Kidney (tissue), 13 donors: ENCODE measurements at regions not wholly inside any gene's neighbourhood (a gene's known extent, or its start where the extent isn't known, plus 50 kb on each side); places are given as distances from the start of the nearest gene placed in this dataset.

Experiments
- DNase-seq, 5 donors: peaks; one replicate each; pipeline ENCODE4 v3.0.0-alpha.2; 2013 to 2020
- FAIRE-seq: peaks from 2 replicates; lab custom pipeline; 2012; peaks lifted over from hg19 to GRCh38; lab: Jason Lieb, UNC
- H3K27ac ChIP-seq, 2 donors: one replicate each; pipeline ENCODE4 v1.7.0; 2013; ENCODE audit warnings: low read depth in 2 of 2, low read length in 2 of 2, inconsistent platforms in 1 of 2
- H3K27me3 ChIP-seq: one replicate; pipeline ENCODE4 v1.7.1; 2013; ENCODE audit warnings: low read length, inconsistent platforms; ENCODE audit not compliant: control insufficient read depth, insufficient read depth
- H3K36me3 ChIP-seq, 3 donors: one replicate each; pipeline versions ENCODE4 v1.7.0 to v1.7.1; 2013; ENCODE audit warnings: low read length in 3 of 3, control low read depth in 1 of 3, inconsistent platforms in 1 of 3; ENCODE audit not compliant: insufficient read depth in 3 of 3, control insufficient read depth in 2 of 3
- H3K4me1 ChIP-seq, 3 donors: one replicate each; pipeline versions ENCODE4 v1.7.0 to v1.7.1; 2013; ENCODE audit warnings: low read length in 3 of 3, inconsistent platforms in 1 of 3, low read depth in 1 of 3; ENCODE audit not compliant: control insufficient read depth in 2 of 3, insufficient read depth in 2 of 3
- H3K4me3 ChIP-seq, 3 donors: one replicate each; pipeline versions ENCODE4 v1.7.0 to v1.8.1; 2013; ENCODE audit warnings: low read length in 3 of 3, control low read depth in 1 of 3, inconsistent platforms in 1 of 3
- H3K9ac ChIP-seq, 3 donors: one replicate each; pipeline versions ENCODE4 v1.7.0 to v1.7.1; 2013; ENCODE audit warnings: low read length in 3 of 3, control low read depth in 1 of 3, inconsistent platforms in 1 of 3
- H3K9me3 ChIP-seq, 3 donors: one replicate each; pipeline versions ENCODE4 v1.7.0 to v1.7.1; 2013; ENCODE audit warnings: low read length in 3 of 3, control low read depth in 1 of 3, inconsistent platforms in 1 of 3; ENCODE audit not compliant: control insufficient read depth in 2 of 3, insufficient read depth in 1 of 3
- intact Hi-C: fragments of 100-400 bp; cut with DNase I; formaldehyde crosslinking; loops from one replicate; pipeline ENCODE4 v1.11.1; 2022
- TF ChIP-seq, protein P1 (sequence below): IDR thresholded peaks from 3 replicates; pipeline ENCODE4 v1.5.1; 2012; ENCODE audit warnings: mild to moderate bottlenecking, moderate library complexity, borderline replicate concordance; ENCODE audit not compliant: insufficient read depth; ENCODE audit errors: extremely low read depth
- donor health status: control.
- donor health status: control.
- donor health status: control.
- donor health status: control.
- donor health status: control.
- donor health status: DM: yes; HTN: yes; CAD: no.
- donor health status: Normal renal cell carcinoma (clear cell type).

DNA sequence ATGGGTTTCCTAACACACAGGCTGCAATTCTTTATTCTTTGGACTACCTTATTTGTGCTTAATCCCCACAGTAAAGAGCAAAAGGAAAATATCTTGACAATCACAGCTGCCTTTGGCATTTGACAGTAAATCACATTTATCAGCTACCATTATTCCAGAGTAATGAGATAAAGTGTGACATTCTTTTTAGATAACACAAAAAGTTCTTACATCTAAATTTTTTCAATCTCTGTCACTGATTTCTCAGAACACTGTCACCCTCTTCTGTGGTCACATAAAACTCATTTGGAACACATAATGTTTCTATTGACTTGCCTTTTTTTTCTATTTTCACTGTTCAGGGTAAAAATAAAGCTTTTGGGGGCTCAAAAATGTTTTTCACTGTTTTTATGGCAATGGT, 484.6 kb downstream of the LTN1 start:
- no peak for DNase-seq

DNA sequence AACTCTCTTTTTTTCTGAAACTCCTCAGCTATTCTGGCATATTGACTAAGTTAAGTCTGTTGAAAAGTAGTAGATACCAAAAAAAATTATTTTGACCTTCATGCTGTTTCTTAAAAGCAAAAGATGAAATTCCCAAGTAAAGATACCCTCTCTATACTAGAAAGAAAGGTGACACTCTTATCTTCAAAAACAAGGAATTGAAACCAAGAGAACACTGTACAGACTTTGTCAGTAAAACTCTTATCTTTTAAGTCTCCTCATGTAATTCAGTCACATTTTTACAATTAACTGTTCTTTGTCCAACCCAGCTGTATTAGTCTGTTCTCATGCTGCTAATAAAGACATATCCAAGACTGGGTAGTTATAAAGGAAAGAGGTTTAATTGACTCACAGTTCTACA, 496.2 kb downstream of the LTN1 start:
- H3K9ac ChIP-seq, result no peak overlapping the region
- no peak for DNase-seq
- intact Hi-C loops, result no loop called here
- H3K27me3 ChIP-seq, result no peaks in the 10 kb centered on the region
- FAIRE-seq, result no peak
- no peak overlapping the region for H3K4me3 ChIP-seq
- no peaks in the 10 kb centered on the region for H3K9me3 ChIP-seq
- TF ChIP-seq, protein P1, sequence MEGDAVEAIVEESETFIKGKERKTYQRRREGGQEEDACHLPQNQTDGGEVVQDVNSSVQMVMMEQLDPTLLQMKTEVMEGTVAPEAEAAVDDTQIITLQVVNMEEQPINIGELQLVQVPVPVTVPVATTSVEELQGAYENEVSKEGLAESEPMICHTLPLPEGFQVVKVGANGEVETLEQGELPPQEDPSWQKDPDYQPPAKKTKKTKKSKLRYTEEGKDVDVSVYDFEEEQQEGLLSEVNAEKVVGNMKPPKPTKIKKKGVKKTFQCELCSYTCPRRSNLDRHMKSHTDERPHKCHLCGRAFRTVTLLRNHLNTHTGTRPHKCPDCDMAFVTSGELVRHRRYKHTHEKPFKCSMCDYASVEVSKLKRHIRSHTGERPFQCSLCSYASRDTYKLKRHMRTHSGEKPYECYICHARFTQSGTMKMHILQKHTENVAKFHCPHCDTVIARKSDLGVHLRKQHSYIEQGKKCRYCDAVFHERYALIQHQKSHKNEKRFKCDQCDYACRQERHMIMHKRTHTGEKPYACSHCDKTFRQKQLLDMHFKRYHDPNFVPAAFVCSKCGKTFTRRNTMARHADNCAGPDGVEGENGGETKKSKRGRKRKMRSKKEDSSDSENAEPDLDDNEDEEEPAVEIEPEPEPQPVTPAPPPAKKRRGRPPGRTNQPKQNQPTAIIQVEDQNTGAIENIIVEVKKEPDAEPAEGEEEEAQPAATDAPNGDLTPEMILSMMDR, result no peak
- no peaks in the 10 kb centered on the region for H3K36me3 ChIP-seq
- no peaks in the 10 kb centered on the region for H3K4me1 ChIP-seq
- no peak overlapping the region for H3K27ac ChIP-seq

More for the DNA sequence above, 484.6 kb downstream of the LTN1 start:
- Histone ChIP-seq H3K9me3 (peaks cover 0 to 7% (median 0%) of the 10 kb centered on the region in 3 donors), H3K27me3 (no peaks in the 10 kb centered on the region), H3K4me3 (no peak overlapping the region), H3K36me3 (no peaks in the 10 kb centered on the region), H3K4me1 (no peaks in the 10 kb centered on the region), H3K27ac (no peak overlapping the region), H3K9ac (no peak overlapping the region)
- intact Hi-C loops, result no loop called here
- TF ChIP-seq, protein P1, result no peak
- no peak for FAIRE-seq

DNA sequence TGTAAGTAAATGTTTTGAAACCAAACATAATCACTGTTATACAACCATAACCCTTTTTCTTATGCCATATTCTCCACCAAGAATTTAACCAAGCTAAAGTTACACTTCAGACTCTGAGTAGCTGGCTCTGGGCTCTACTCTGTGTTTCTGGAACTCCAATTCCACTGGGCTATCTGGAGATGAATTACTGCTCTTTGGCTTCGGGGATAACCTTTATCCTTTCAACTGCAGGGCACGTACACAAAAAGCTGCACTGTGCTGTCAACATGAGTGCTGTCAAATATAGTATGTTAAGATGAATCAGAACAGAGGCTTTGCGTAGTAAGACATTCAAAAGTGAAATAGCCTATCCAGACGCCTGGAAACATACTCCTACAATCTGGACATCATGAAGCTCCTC, 500.6 kb downstream of the LTN1 start:
- FAIRE-seq (no peak), DNase-seq (peak in 1 of 5 donors; percentile 13)
- Histone ChIP-seq H3K9ac (no peak overlapping the region), H3K27ac (no peak overlapping the region), H3K4me3 (no peak overlapping the region), H3K27me3 (no peaks in the 10 kb centered on the region), H3K36me3 (no peaks in the 10 kb centered on the region), H3K9me3 (no peaks in the 10 kb centered on the region), H3K4me1 (no peaks in the 10 kb centered on the region)
- intact Hi-C loops, result no loop called here
- TF ChIP-seq, protein P1, result no peak

DNA sequence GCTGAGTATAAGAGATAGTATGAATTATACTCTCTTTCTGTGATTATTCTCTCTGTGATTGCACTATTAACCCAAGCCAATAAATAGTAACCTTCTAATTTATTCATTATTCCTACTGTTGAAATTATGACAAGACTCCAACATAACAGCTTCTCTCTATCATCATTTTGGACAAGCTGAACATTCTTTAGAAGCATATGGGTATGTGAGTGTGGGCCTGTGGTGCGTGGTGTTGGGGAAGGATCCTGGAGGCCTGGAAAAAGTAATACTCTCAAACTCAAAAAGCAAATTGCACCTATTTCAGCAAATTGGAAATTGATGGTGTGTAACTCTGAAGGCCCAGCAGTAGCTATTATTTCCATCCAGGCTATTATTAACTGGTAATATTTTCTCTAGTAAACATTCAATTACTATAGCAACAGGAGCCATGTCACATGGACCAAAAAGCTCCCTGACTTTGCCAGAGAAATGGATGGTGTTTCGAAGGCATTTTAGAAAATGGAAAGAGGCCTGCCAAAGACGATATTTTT, 502.8 kb downstream of the LTN1 start:
- Histone ChIP-seq H3K9ac (no peak overlapping the region), H3K27me3 (no peaks in the 10 kb centered on the region), H3K36me3 (no peaks in the 10 kb centered on the region), H3K9me3 (no peaks in the 10 kb centered on the region), H3K4me1 (no peaks in the 10 kb centered on the region), H3K4me3 (no peak overlapping the region), H3K27ac (no peak overlapping the region)
- TF ChIP-seq, protein P1, result no peak
- intact Hi-C loops, result no loop called here
- DNase-seq (peak in 1 of 5 donors; percentile 37), FAIRE-seq (no peak)
